Caki2 (cell line): ENCODE measurements at regions not wholly inside any gene's neighbourhood (a gene's known extent, or its start where the extent isn't known, plus 50 kb on each side); places are given as distances from the start of the nearest gene placed in this dataset.
"Not testable (repeated sequence)": the region's sequence is repeated elsewhere in the genome, so short reads cannot be mapped to it uniquely, and the experiment has no call there.

Experiments
- DNase-seq: peaks from one replicate; pipeline ENCODE4 v3.0.0-alpha.2; 2015; ENCODE audit warnings: low read depth
- in situ Hi-C: cut with HindIII; loops from 2 replicates; pipeline ENCODE4 v1.10.0; 2016; ENCODE audit warnings: low sequenced_read_pairs, low pct_unique_long_range_greater_than_20kb, mixed read lengths

- in situ Hi-C loops, DNase-seq: not testable (repeated sequence)
These were observed 921.0 kb upstream of the ADAMTS5 start for GRCh38 chr21:27887808-27888455.

DNA sequence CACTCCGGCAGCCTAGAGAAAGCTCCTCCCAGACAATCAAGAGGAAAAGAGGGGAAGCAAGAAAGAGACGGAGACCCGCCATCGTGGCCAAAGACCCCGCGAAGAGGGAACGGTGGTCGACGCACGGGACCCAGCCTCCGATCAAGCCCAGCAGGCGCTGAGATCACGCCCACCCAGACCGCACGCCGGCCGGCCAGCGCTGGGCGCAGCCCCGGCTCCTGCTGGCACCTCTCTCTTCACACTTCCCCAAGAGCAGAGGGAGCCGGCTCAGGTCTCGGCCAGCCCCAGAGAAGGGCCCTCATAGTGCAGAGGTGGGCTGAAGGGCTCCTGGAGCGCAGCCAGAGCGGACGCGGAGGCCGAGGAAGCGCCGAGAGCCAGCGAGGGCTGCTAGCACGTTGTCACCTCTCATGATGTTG, 918.4 kb upstream of the ADAMTS5 start:
- in situ Hi-C loops: no loop called here
- DNase-seq: no peak

DNA sequence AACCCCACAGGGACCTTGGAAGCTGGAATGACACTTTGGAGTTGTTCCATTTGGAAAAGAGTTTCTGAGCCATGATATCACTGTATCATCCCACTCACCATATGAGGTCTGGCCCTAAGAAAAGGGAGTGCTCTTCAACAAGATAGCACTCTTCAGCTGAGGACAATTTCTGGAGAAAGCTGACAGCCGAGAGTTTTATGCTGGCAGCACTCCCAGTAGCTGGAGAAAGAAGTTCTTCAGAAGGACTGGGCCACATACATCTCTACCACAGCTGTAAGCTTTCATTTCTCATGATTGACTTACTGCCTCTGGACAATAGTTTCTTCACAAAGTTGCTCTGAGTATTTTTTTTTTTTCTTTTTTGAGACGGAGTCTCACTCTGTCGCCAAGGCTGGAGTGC, 914.4 kb upstream of the ADAMTS5 start:
- in situ Hi-C loops: not testable (repeated sequence)

DNA sequence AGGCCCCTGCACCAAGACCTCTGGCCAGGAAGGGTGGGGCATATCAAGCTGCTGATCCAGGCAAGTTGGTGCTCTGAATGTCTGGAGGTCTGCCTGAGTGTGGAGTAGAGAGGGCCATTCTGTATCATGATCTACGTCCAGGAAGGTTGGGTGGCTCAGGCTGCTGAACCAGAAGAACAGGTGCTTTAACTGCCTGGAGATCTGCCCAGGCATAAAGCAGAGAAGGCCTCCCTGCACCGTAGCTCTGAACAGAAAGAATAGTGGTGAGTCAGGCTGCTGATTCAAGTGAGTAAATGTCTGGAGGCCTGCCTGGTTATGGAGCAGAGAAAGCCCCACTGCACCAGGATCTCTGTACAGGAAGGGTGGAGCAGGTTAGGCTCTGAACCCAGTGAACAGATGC, 905.5 kb upstream of the ADAMTS5 start:
- DNase-seq, in situ Hi-C loops: not testable (repeated sequence)

More for the DNA sequence above, 914.4 kb upstream of the ADAMTS5 start:
- not testable (repeated sequence) for DNase-seq

DNA sequence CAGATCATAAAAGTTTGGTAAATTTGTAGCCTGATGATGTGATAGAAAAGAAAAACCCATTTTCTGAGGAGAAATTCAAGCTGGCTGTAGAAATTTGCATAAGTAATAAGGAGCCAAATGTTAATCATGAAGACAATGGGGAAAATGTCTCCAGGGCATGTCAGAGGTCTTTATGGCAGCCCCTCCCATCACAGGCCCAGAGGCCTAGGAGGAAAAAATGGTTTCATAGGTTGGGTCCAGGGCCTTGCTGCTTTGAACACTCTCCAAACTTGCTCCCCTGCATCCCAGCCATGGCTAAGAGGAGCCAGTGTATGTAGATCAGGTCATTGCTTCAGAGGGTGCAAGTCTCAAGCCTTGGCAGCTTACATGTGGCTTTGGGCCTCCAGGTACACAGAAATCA, 903.9 kb upstream of the ADAMTS5 start:
- DNase-seq, in situ Hi-C loops: not testable (repeated sequence)

DNA sequence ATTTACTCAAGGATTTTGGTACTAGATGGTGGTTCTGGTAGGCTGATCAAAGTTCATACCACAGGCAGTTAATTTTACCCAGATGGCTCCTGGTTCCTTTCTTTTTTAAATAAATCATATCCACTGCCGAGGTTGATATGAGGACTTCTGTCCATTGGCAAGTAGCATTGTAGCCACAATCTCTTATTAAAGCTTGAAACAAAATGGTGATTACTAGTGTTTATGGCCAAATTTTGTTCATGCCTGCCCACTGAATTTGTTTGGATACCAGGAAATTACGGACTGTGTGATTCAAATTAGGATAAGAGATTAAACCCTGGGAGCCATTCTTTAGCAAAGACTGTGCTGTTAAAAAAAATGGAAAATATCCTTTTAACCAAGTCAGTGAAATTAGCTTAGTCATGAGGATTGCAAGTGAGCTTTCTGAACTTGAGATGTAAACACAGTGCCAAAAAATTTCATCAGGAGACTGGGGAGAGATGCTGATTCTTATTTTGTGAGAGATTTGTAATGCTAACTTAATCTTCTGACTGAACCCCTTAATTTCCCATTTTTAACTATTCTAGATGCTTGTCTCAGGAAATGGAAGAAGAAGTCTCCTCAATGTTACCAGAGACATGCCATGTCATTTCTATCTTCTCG, 893.5 kb upstream of the ADAMTS5 start:
- not testable (repeated sequence) for DNase-seq

GRCh38 chr21:27858053-27858825, 891.4 kb upstream of the ADAMTS5 start:
- DNase-seq: not testable (repeated sequence)

More for the DNA sequence above, 893.5 kb upstream of the ADAMTS5 start:
- in situ Hi-C loops: not testable (repeated sequence)

DNA sequence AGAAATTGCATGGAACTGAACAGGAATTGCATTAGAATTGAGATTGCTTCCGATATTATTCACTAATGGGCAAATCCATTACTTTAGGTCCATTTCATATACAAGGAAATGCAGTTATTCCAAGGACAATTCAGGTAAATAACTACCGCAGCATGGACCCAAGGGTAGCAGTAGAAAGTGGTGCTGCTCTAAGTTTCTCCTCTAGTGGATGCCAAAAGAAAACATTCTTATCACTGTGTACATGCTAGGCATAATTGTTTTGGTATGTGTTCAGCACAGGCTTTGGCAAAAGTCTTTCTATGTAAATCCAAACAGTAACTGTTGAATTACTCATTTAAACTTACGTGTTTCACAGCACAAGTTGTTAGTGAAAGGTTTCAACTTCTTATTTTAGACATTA, 890.1 kb upstream of the ADAMTS5 start:
- DNase-seq, in situ Hi-C loops: not testable (repeated sequence)

More at GRCh38 chr21:27858053-27858825, 891.4 kb upstream of the ADAMTS5 start:
- in situ Hi-C loops: not testable (repeated sequence)

DNA sequence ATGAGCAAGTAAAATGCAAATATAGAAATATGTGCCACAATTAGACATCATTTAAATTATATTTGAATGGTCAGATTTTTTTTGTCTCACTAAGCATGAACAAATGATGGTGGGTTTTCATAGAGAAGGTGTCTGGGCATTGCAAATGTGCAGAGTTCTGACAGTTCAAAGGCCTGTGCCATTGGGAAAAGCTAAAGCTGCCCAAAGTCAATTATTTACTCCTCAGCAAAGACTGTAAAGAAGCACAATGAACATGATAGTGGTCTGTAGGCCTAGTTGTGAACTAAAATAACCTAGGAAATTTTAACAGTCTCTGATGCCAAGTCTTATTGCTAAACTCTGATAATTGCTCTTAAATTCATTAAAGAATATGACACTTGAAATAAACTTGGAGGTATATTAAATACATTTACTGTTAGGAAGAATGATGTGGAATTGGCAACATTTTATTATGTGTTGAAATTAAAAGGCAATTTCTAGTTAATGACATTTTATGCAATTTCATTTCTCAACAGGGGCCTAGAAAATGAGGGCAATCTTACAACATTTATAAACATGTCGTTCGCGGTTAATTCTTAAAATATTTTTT, 874.3 kb upstream of the ADAMTS5 start:
- in situ Hi-C loops: no loop called here
- DNase-seq: no peak

DNA sequence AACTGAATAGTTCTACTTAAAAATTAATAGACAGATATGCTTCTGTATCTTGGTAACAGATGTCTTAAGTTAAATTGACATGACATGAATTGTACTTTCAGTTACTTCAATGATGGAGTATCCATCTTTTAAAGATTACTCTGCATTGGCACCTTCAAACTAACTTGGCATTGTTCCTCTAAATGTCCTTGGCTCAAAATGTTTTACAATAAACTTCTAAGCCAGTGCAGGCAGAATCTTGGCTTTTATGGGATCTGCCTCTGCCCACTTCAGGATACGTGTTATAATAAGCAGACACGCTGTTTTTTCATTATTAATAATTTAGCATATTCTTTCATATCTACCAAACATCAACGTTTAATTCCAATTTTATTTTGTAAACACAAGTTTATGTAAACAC, 873.4 kb upstream of the ADAMTS5 start:
- in situ Hi-C loops: no loop called here

GRCh38 chr21:27839512-27840115, 872.7 kb upstream of the ADAMTS5 start:
- no peak for DNase-seq
- in situ Hi-C loops: no loop called here

More for the DNA sequence above, 873.4 kb upstream of the ADAMTS5 start:
- DNase-seq: no peak

- in situ Hi-C loops: no loop called here
These were observed 871.7 kb upstream of the ADAMTS5 start for GRCh38 chr21:27838573-27838972.

DNA sequence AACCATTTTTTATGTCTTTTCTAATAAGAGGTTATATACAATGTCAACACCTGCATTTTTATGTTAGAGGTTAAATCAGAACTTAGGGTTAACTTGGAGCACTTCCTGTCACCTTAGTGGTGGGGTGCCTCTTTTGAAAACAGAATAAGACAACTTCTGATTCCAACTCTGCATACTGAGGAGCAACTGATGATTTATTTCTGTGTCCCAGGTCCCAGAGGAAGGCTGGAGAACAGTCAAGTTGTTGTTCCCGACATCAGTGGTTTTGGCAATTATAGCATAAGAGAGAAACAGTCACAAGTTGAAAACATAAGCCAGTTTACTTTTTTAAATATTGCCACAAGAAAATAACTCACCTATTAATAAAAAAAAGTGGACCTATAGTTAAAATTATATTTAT, 871.0 kb upstream of the ADAMTS5 start:
- DNase-seq: no peak
- in situ Hi-C loops: no loop called here

More at GRCh38 chr21:27838573-27838972, 871.7 kb upstream of the ADAMTS5 start:
- no peak for DNase-seq

DNA sequence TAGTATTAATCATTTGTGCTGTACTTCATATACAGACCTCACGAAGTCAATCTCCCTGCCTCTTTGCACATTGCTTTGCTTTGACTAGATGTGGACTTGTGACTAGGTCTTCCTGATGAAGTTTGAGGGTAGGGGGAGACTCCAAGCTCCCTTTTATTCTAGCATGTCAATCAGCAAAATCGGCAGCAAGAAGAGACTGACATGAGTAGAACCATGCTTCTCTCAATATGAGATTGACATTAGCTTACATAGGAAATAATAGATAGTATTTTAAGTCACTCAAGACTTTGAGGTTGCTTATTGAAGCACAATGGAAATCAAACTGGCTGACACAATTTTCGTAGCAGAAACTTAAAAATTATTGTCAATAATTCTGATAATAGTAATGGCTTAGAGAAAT, 866.4 kb upstream of the ADAMTS5 start:
- DNase-seq: no peak
- in situ Hi-C loops: no loop called here

DNA sequence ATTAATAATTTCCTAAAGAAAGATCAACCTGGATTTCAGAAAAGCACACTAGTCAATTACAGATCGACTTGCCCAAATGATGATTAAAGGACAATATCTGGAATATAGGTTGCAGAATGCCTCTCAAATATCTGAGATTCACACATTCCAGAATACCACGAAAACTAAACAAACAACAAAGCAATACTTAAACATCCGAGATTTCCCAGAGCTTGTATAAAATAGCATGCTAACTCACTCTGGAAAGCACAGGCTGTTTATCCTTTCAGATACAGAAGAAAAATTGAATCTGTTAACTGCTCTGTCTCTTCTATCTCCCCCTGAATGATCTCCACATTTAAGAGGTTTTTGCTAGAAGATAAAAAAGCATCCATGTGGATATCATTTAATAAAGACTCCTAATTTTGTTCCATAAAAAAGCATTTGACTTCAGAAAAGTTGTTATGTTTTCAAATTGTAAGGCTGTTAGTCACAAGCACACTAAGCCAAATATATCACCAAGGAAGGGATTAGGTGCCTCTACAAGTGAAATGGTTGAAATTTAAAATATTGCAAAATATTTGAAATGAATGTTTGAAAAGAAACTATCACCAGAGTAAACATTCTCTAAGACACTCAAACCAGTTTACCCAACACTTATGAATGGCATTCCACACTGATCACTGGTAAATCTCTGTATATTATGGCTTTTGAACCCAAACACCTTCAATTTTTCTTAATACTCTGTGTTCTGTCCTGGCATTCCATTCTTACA, 865.1 kb upstream of the ADAMTS5 start:
- in situ Hi-C loops: no loop called here
- DNase-seq: no peak

DNA sequence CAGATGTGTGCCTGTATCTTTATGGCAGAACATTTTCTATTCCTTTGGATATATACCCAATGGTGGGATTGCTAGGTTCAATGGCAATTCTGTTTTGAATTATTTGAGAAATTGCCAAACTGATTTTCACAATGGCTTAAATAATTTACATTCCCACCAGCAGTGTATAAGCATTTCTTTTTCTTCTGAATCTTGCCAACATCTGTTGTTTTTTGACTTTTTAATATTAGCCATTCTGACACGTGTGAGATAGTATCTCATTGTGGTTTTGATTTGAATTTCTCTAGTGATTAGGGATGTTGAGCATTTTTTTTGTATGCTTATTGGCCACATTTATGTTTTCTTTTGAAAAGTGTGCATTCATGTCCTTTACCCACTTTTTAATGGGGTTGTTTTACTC, 864.3 kb upstream of the ADAMTS5 start:
- in situ Hi-C loops: no loop called here
- DNase-seq: no peak

DNA sequence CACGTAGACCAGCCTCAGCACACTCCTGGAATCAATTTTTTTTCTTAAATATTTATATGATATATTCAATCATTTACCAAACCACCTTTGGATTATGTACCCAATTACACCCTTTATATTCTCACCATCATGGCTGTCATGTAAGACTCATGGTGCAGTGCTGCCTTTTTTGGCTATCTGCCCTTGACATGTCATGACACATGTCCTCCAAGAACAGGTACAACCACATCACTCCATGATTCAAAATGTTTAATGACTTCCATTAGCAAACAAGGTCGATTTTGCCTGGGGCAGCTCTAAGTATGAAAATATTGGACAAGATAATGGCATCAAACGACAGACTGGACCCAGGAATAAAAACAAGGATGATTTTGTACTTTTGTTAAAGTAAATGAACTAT, 861.1 kb upstream of the ADAMTS5 start:
- in situ Hi-C loops: no loop called here
- DNase-seq: no peak

GRCh38 chr21:27825035-27825434, 858.1 kb upstream of the ADAMTS5 start:
- in situ Hi-C loops: no loop called here
- no peak for DNase-seq
